B cell (primary cell): ENCODE measurements at regions not wholly inside any gene's neighbourhood (a gene's known extent, or its start where the extent isn't known, plus 50 kb on each side); places are given as distances from the start of the nearest gene placed in this dataset.

Experiments
- EZH2 ChIP-seq: IDR thresholded peaks from 2 replicates; pipeline ENCODE4 v1.6.1; 2012; ENCODE audit warnings: borderline replicate concordance, low read depth, mild to moderate bottlenecking, moderate library complexity, low read length; ENCODE audit not compliant: insufficient read depth, poor library complexity, severe bottlenecking
- TF ChIP-seq, protein P1 (sequence below): fragments of 200-600 bp; IDR thresholded peaks from one replicate; pipeline ENCODE4 v1.8.0; 2022; ENCODE audit warnings: antibody characterized with exemption, mild to moderate bottlenecking

GRCh38 chr5:8784692-8785091 lies 761.2 kb downstream of the SEMA5A start:
- TF ChIP-seq, protein P1, sequence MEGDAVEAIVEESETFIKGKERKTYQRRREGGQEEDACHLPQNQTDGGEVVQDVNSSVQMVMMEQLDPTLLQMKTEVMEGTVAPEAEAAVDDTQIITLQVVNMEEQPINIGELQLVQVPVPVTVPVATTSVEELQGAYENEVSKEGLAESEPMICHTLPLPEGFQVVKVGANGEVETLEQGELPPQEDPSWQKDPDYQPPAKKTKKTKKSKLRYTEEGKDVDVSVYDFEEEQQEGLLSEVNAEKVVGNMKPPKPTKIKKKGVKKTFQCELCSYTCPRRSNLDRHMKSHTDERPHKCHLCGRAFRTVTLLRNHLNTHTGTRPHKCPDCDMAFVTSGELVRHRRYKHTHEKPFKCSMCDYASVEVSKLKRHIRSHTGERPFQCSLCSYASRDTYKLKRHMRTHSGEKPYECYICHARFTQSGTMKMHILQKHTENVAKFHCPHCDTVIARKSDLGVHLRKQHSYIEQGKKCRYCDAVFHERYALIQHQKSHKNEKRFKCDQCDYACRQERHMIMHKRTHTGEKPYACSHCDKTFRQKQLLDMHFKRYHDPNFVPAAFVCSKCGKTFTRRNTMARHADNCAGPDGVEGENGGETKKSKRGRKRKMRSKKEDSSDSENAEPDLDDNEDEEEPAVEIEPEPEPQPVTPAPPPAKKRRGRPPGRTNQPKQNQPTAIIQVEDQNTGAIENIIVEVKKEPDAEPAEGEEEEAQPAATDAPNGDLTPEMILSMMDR: peak; percentile 31
- TF ChIP-seq EZH2: no peak
